Transverse colon (tissue), 4 donors: ENCODE measurements at regions not wholly inside any gene's neighbourhood (a gene's known extent, or its start where the extent isn't known, plus 50 kb on each side); places are given as distances from the start of the nearest gene placed in this dataset.

Experiments
- CTCF ChIP-seq, 5 experiments: fragments of 200-600 bp in 3 of 5; fragments of 450-650 bp in 2 of 5; sonication (generic) in 3 of 5; IDR thresholded peaks; 1 replicate in 2 of 5; 2 replicates in 3 of 5; pipeline ENCODE4 v1.5.1; 2016 to 2017; ENCODE audit warnings: antibody characterized with exemption in 5 of 5, inconsistent platforms in 3 of 5, mild to moderate bottlenecking in 2 of 5, moderate library complexity in 1 of 5
- POLR2AphosphoS5 ChIP-seq, 3 donors: sonication (generic); formaldehyde crosslinking; IDR thresholded peaks; one replicate each; pipeline ENCODE4 v1.6.1; 2016; ENCODE audit warnings: antibody characterized with exemption in 3 of 3

- TF ChIP-seq POLR2AphosphoS5 (IDR thresholded peaks at IDR 0.05) (no peak), CTCF (IDR thresholded peaks at IDR 0.05) (no peak)
Observed at GRCh38 chr18:4908328-4908727, 288.7 kb downstream of the AKAIN1 start.
